GM12891 (cell line): ENCODE measurements at regions not wholly inside any gene's neighbourhood (a gene's known extent, or its start where the extent isn't known, plus 50 kb on each side); places are given as distances from the start of the nearest gene placed in this dataset.

Experiments
- DNase-seq: peaks from one replicate; pipeline ENCODE4 v3.0.0; 2011; ENCODE audit warnings: low spot score; ENCODE audit not compliant: insufficient read length
- FAIRE-seq: peaks from 2 replicates; lab custom pipeline; 2011; peaks lifted over from hg19 to GRCh38; lab: Jason Lieb, UNC
- PAX5 ChIP-seq: IDR thresholded peaks from 2 replicates; pipeline ENCODE4 v1.6.1; 2011; ENCODE audit warnings: low read length, moderate library complexity, mild to moderate bottlenecking; ENCODE audit not compliant: insufficient read depth, severe bottlenecking
- POLR2A ChIP-seq: IDR thresholded peaks from 2 replicates; pipeline ENCODE4 v1.6.1; 2011; ENCODE audit warnings: low read depth, low read length, control low read depth
- POLR2AphosphoS5 ChIP-seq: IDR thresholded peaks from 2 replicates; pipeline ENCODE4 v1.6.1; 2011; ENCODE audit warnings: low read depth, low read length, control low read depth
- POU2F2 ChIP-seq: IDR thresholded peaks from 2 replicates; pipeline ENCODE4 v1.6.1; 2011; ENCODE audit warnings: low read depth, mild to moderate bottlenecking, control low read depth, low read length, moderate library complexity
- SPI1 ChIP-seq: IDR thresholded peaks from 2 replicates; pipeline ENCODE4 v1.6.1; 2011; ENCODE audit warnings: low read depth, low read length, control low read depth
- TAF1 ChIP-seq: IDR thresholded peaks from 2 replicates; pipeline ENCODE4 v1.6.1; 2011; ENCODE audit warnings: low read depth, low read length, control low read depth

DNA sequence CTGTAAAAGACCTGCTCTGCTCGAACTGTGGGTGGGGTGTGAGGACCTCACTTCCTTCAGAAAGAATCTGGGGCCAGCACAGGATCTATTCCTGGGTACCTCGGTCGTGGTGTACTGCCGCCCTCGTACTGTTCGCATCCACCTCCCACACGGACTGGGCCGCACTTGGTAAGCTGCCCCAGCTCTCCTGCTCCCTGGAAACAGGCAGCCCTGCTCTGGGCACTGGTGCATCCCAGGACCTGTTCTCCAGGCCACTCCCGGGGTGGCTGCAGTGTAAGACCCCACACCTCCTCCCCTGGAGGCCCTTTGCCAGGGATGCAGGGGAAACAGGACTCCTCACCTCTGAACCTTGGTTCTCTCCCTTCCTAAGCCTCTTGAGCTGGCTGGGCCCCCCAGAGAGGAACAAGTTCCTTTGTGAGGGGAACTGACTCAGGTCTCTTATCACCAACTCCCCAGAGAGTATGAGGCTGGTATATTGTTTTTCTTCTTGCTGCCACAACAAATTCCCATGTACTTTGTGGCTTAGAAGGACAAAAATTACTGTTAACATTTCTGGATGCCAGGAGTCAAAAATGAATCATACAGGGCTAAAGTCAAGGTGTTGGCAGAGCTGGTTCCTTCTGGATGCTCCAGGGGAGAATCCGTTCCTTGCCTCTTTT is 276.5 kb downstream of the NUAK1 start:
- no peak for TF ChIP-seq POLR2A
- TF ChIP-seq POLR2AphosphoS5, result no peak
- FAIRE-seq, result no peak
- DNase-seq, result no peak

GRCh38 chr12:105864316-105864715 is 274.4 kb downstream of the NUAK1 start:
- no peak for TF ChIP-seq PAX5
- TF ChIP-seq POLR2AphosphoS5, result no peak
- TF ChIP-seq POLR2A, result no peak
- no peak for TF ChIP-seq TAF1
- TF ChIP-seq SPI1, result no peak
- no peak for TF ChIP-seq POU2F2
- DNase-seq (no peak), FAIRE-seq (no peak)

DNA sequence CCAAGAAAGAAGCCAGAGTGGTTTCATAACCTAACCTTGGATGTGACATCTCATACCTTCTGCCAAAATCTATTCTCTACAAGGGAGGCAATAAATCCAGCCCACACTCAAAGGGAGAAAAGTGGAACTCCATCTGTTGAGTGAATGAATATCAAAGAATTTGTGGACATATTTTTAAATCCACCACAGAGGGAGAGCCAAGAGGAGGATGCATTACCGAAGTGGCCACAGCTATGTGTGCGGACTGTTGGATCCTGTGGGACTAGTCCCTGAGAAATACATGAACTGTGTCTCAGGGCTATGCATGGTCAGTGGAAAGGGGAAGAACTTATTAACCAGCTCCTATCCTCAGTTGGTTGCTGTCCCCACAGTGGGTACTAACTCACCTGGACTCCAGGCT is 273.9 kb downstream of the NUAK1 start:
- DNase-seq (no peak), FAIRE-seq (no peak)
- TF ChIP-seq POU2F2 (no peak), PAX5 (no peak), POLR2A (no peak)

- TF ChIP-seq TAF1 (no peak), POLR2A (no peak), POLR2AphosphoS5 (no peak), POU2F2 (no peak), PAX5 (no peak), SPI1 (no peak)
- no peak for FAIRE-seq
- DNase-seq, result no peak
Measured at GRCh38 chr12:105865886-105866285, 272.9 kb downstream of the NUAK1 start.

DNA sequence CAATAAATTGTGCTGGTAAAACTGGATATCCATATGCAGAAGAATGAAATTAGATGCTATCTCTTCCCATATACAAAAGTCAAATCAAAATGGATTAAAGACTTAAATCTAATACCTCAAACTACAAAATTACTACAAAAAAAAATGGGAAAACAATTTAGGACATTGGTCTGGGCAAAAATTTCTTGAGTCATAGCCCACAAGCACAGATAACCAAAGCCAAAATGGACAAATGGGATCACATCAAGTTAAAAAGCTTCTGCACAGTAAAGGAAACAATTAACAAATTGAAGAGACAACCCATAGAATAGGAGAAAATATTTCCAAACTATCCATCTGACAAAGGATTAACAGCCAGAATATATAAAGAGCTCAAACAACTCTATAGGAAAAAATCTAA is 264.6 kb downstream of the NUAK1 start:
- FAIRE-seq, result no peak
- no peak for DNase-seq
- TF ChIP-seq PAX5 (no peak), TAF1 (no peak), POLR2AphosphoS5 (no peak), SPI1 (no peak), POLR2A (no peak), POU2F2 (no peak)

- DNase-seq (no peak), FAIRE-seq (no peak)
- TF ChIP-seq PAX5, result no peak
- no peak for TF ChIP-seq SPI1
- no peak for TF ChIP-seq POLR2A
- TF ChIP-seq POLR2AphosphoS5, result no peak
- no peak for TF ChIP-seq POU2F2
Measured at GRCh38 chr12:105876396-105876927, 262.3 kb downstream of the NUAK1 start.

DNA sequence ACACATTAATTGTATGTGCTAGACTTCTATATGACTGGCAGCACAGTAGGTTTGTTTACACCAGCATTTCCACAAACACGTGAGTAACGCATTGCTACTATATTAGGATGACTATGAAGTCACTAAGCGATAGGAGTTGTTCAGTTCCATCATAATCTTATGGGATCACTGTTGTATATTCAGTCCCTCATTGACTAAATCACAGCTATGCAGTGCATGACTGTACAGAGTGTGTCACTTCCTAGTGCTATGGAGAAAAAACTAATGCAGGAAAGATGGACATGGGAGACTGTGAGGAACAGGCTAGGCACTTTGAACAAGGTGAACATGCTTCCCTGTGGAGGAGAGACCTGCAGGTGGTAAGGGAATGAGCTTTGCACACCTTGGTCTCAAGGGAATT is 259.8 kb downstream of the NUAK1 start:
- no peak for DNase-seq
- FAIRE-seq, result no peak
- TF ChIP-seq TAF1, result no peak
- TF ChIP-seq POLR2A, result no peak
- no peak for TF ChIP-seq PAX5
- TF ChIP-seq POLR2AphosphoS5, result no peak
- TF ChIP-seq POU2F2, result no peak
- TF ChIP-seq SPI1, result no peak

GRCh38 chr12:105880824-105881388 is 257.8 kb downstream of the NUAK1 start:
- TF ChIP-seq PAX5, result no peak
- no peak for TF ChIP-seq POLR2AphosphoS5
- TF ChIP-seq TAF1, result no peak
- TF ChIP-seq SPI1, result no peak
- TF ChIP-seq POU2F2, result no peak
- TF ChIP-seq POLR2A, result no peak
- FAIRE-seq (no peak), DNase-seq (no peak)

- FAIRE-seq, result no peak
- no peak for DNase-seq
- TF ChIP-seq TAF1 (no peak), POLR2A (no peak), POU2F2 (no peak), SPI1 (no peak), PAX5 (no peak), POLR2AphosphoS5 (no peak)
Measured at GRCh38 chr12:105882404-105882803, 256.4 kb downstream of the NUAK1 start.
